ENCODE measurements at regions not wholly inside any gene's neighbourhood (a gene's known extent, or its start where the extent isn't known, plus 50 kb on each side); places are given as distances from the start of the nearest gene placed in this dataset.

GRCh38 chr10:47112612-47113011 is 187.4 kb upstream of the GDF10 start:
- TF ChIP-seq CTCF (IDR thresholded peaks at IDR 0.05) (no peak), POLR2A (IDR thresholded peaks at IDR 0.05) (no peak)
